ENCODE measurements at regions not wholly inside any gene's neighbourhood (a gene's known extent, or its start where the extent isn't known, plus 50 kb on each side); places are given as distances from the start of the nearest gene placed in this dataset.

- Histone ChIP-seq H3K9me3 (no peaks in the 10 kb centered on the region), H3K27ac (peak overlapping the region; percentile 59 to 64), H3K4me1 (no peaks in the 10 kb centered on the region), H3K36me3 (no peaks in the 10 kb centered on the region), H3K4me3 (no peak overlapping the region), H3K27me3 (no peaks in the 10 kb centered on the region)
- intact Hi-C loops (cut with DNase I; ENCODE audit: low total_unique reads): no loop called here
- peak in 1 of 2 donors; percentile 40 for DNase-seq (ENCODE audit: low spot score in 2 of 2)
- no peak for TF ChIP-seq POLR2A (IDR thresholded peaks at IDR 0.05)
- TF ChIP-seq POLR2AphosphoS5 (IDR thresholded peaks at IDR 0.05): peak in 1 of 3 donors; percentile 38
These were observed 106.7 kb downstream of the TES start for GRCh38 chr7:116316838-116317628.

- intact Hi-C loops (cut with DNase I; ENCODE audit: low total_unique reads): no loop called here
- DNase-seq (ENCODE audit: low spot score in 2 of 2): no peak
- H3K9me3 ChIP-seq: no peaks in the 10 kb centered on the region
- H3K36me3 ChIP-seq: no peaks in the 10 kb centered on the region
- no peak overlapping the region for H3K4me3 ChIP-seq
- peak overlapping the region in 1 of 2 donors; percentile 64 for H3K27ac ChIP-seq
- no peaks in the 10 kb centered on the region for H3K4me1 ChIP-seq
- TF ChIP-seq POLR2AphosphoS5 (IDR thresholded peaks at IDR 0.05): no peak
- TF ChIP-seq POLR2A (IDR thresholded peaks at IDR 0.05): no peak
- TF ChIP-seq CTCF (IDR thresholded peaks at IDR 0.05): no peak
- no peaks in the 10 kb centered on the region for H3K27me3 ChIP-seq
These were observed 107.6 kb downstream of the TES start for GRCh38 chr7:116317907-116318306.

GRCh38 chr7:116322541-116322940, 112.2 kb downstream of the TES start:
- intact Hi-C loops (cut with DNase I; ENCODE audit: low total_unique reads): no loop called here

GRCh38 chr7:116324582-116324981, 114.2 kb downstream of the TES start:
- no peaks in the 10 kb centered on the region for H3K27me3 ChIP-seq
- no peak overlapping the region for H3K27ac ChIP-seq
- DNase-seq (ENCODE audit: low spot score in 2 of 2): no peak
- no peak for TF ChIP-seq POLR2A (IDR thresholded peaks at IDR 0.05)
- TF ChIP-seq CTCF (IDR thresholded peaks at IDR 0.05): no peak
- no peak for TF ChIP-seq POLR2AphosphoS5 (IDR thresholded peaks at IDR 0.05)
- H3K4me3 ChIP-seq: no peak overlapping the region
- H3K36me3 ChIP-seq: no peaks in the 10 kb centered on the region
- H3K4me1 ChIP-seq: no peaks in the 10 kb centered on the region
- intact Hi-C loops (cut with DNase I; ENCODE audit: low total_unique reads): no loop called here
- no peaks in the 10 kb centered on the region for H3K9me3 ChIP-seq

More at GRCh38 chr7:116322541-116322940, 112.2 kb downstream of the TES start:
- no peak for DNase-seq (ENCODE audit: low spot score in 2 of 2)
- TF ChIP-seq CTCF (IDR thresholded peaks at IDR 0.05) (no peak), POLR2AphosphoS5 (IDR thresholded peaks at IDR 0.05) (no peak), POLR2A (IDR thresholded peaks at IDR 0.05) (no peak)
- Histone ChIP-seq H3K36me3 (no peaks in the 10 kb centered on the region), H3K9me3 (no peaks in the 10 kb centered on the region), H3K4me3 (no peak overlapping the region), H3K27ac (no peak overlapping the region), H3K27me3 (no peaks in the 10 kb centered on the region), H3K4me1 (no peaks in the 10 kb centered on the region)

GRCh38 chr7:116325517-116325916, 115.2 kb downstream of the TES start:
- H3K4me1 ChIP-seq: no peaks in the 10 kb centered on the region
- H3K36me3 ChIP-seq: no peaks in the 10 kb centered on the region
- intact Hi-C loops (cut with DNase I; ENCODE audit: low total_unique reads): no loop called here
- no peaks in the 10 kb centered on the region for H3K9me3 ChIP-seq
- H3K27me3 ChIP-seq: no peaks in the 10 kb centered on the region
- no peak for DNase-seq (ENCODE audit: low spot score in 2 of 2)
- no peak for TF ChIP-seq POLR2A (IDR thresholded peaks at IDR 0.05)
- no peak for TF ChIP-seq POLR2AphosphoS5 (IDR thresholded peaks at IDR 0.05)
- TF ChIP-seq CTCF (IDR thresholded peaks at IDR 0.05): no peak
- no peak overlapping the region for H3K4me3 ChIP-seq
- H3K27ac ChIP-seq: no peak overlapping the region
